GM13977 (cell line): ENCODE measurements at regions not wholly inside any gene's neighbourhood (a gene's known extent, or its start where the extent isn't known, plus 50 kb on each side); places are given as distances from the start of the nearest gene placed in this dataset.
"Not testable (repeated sequence)": the region's sequence is repeated elsewhere in the genome, so short reads cannot be mapped to it uniquely, and the experiment has no call there.

Source experiments
- DNase-seq: peaks from one replicate; pipeline ENCODE4 v3.0.0; 2012; ENCODE audit warnings: low spot score
- CTCF ChIP-seq: IDR thresholded peaks from 2 replicates; pipeline ENCODE4 v1.5.1; 2012; ENCODE audit warnings: mild to moderate bottlenecking, control low read depth; ENCODE audit not compliant: insufficient read depth; ENCODE audit errors: extremely low read depth, missing control alignments
- in situ Hi-C: fragments of 300-500 bp; cut with MboI; formaldehyde crosslinking; loops from one replicate; pipeline ENCODE4 v1.12.0; 2022; ENCODE audit warnings: low sequenced_read_pairs, low pct_unique_long_range_greater_than_20kb, mixed read lengths, inconsistent platforms; ENCODE audit not compliant: unreplicated experiment

GRCh38 chr4:156111686-156112085, 158.0 kb upstream of the CTSO start:
- no peak for TF ChIP-seq CTCF
- no peak for DNase-seq
- in situ Hi-C loops, result no loop called here

DNA sequence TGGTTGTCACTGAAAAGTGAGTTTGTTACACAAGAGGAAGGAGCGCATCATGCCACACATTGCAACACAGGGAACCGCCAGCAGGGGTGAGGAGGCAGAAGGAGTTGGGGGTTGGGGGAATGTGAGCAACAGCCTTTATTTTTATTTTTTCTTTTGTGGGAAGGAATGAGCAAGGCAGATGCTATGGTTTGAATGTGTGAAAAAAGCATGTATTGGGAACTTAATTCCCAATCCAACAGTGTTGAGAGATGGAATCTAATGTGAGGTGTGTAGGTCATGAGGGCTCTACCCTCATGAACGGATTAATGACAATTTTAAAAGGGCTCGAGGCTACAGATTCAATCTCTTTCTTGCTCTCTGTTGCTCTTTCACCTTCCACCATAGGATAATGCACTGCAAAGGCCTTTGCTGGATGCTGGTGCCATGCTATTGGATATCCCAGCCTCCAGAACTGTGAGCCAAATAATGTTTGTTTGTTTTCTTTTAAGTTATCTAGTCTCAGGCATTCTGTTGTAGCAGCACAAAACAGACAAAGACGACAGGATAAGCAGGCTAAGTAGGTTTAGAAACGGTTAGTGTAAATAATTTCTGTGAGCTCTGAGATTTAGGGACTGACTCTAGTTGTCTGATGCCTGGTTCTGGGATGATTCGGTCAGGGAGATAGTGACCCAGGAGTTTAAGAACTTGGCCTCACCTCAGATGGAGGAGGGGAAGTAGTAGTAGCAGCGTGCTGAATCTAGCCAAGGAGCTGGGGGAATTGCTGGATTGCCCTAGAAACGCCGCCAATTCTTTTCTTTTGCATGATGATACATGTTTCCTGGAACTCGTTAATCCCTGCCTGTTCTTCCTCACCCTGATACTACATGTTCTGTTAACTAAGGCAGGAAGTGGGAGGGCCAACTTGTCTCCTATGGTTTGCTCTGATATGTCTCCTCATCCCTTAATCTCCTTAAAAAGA, 156.6 kb upstream of the CTSO start:
- in situ Hi-C loops, result no loop called here
- TF ChIP-seq CTCF, result peak; percentile 16
- no peak for DNase-seq

DNA sequence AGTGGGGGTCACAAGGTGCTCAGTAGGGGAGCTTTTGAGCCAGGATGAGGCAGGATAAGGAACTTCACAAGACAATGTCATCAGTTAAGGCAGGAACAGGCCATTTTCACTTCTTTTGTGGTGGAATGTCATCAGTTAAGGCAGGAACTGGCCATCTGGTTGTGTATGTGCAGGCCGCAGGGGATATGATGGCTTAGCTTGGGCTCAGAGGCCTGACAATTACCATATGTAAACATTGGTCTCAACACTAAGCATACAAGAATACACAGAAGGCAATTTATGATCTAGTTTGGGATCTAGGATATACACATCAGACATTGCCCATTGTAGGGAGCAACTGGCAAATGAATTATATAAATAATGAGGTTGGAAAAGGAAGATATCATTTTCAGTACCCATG, 155.4 kb upstream of the CTSO start:
- in situ Hi-C loops, result not testable (repeated sequence)

DNA sequence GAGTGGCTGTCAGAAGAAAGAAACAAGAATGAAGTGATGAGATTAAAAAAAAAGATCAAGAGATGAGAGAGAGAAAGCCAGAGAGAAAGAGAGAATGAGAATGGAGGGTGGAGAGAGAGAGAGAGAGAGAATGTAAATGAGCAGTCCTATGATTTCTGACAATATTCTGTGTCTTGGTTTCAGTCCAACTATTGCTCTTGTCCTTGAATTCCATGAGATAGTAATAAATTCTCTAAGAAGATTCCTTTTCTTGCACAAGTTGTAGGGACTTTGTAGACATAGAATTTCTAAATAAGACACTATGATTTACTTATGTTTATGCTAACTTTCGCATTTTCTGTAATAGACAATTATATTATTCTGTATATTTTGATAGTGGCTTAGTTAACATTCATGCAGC, 149.6 kb upstream of the CTSO start:
- in situ Hi-C loops, result no loop called here

More for the DNA sequence above, 155.4 kb upstream of the CTSO start:
- not testable (repeated sequence) for DNase-seq

GRCh38 chr4:156102411-156102810, 148.7 kb upstream of the CTSO start:
- no peak for TF ChIP-seq CTCF
- in situ Hi-C loops, result no loop called here

More for the DNA sequence above, 149.6 kb upstream of the CTSO start:
- TF ChIP-seq CTCF, result no peak
- no peak for DNase-seq

GRCh38 chr4:156101571-156101970, 147.9 kb upstream of the CTSO start:
- DNase-seq, result no peak
- no peak for TF ChIP-seq CTCF
- in situ Hi-C loops, result no loop called here

More at GRCh38 chr4:156102411-156102810, 148.7 kb upstream of the CTSO start:
- no peak for DNase-seq

DNA sequence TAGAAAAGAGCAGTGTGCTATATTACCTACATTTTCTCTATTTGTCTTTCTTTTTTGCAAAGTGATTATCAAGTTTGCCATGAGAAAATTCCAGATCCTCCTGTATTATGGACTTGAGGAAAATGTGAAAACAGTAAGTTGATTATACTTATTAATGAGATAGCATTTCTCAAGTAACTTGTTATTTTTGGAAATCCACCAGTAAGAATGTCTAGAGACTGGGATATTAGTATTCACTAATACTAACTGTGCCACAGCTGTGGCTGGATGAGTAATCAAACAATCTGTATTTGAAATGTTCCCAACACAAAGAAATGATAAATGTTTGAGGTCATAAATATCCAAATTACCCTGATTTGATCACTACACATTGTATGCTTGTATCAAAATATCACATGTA, 147.0 kb upstream of the CTSO start:
- DNase-seq, result no peak
- TF ChIP-seq CTCF, result no peak
- in situ Hi-C loops, result no loop called here
